Peyer's patch (tissue), 4 donors: ENCODE measurements at regions not wholly inside any gene's neighbourhood (a gene's known extent, or its start where the extent isn't known, plus 50 kb on each side); places are given as distances from the start of the nearest gene placed in this dataset.

Source experiments
- POLR2A ChIP-seq, 2 donors: fragments of 450-650 bp; IDR thresholded peaks; one replicate each; pipeline ENCODE4 v1.5.1; 2017; ENCODE audit warnings: antibody characterized with exemption in 2 of 2, mild to moderate bottlenecking in 2 of 2, moderate library complexity in 2 of 2
- TF ChIP-seq, protein P1 (sequence below), 6 experiments: fragments of 450-650 bp in 4 of 6; fragments of 200-600 bp in 2 of 6; sonication (generic) in 1 of 6; IDR thresholded peaks; one replicate each; pipeline ENCODE4 v1.5.1; 2017 to 2019; ENCODE audit warnings: antibody characterized with exemption in 6 of 6, mild to moderate bottlenecking in 3 of 6, moderate library complexity in 1 of 6

DNA sequence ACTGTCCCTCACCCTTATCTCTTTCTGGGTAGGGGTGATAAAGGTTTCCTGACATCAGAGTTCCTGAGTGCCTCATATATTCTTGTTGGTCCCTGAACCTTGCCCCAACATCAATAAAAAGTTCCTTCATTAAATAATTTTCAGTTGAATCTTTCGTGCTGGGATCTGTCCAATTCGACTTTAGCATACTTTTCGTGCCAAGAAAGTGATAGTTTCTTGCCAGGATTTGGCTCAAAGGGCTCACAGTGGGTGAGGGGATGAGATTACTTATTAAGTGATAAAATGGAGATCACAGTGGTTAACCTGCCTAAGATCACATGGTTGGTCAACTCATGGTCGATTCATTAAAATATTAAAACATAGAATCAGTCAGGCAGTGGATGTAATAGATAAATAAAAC, 93.8 kb upstream of the SLC8A1 start:
- TF ChIP-seq, protein P1, sequence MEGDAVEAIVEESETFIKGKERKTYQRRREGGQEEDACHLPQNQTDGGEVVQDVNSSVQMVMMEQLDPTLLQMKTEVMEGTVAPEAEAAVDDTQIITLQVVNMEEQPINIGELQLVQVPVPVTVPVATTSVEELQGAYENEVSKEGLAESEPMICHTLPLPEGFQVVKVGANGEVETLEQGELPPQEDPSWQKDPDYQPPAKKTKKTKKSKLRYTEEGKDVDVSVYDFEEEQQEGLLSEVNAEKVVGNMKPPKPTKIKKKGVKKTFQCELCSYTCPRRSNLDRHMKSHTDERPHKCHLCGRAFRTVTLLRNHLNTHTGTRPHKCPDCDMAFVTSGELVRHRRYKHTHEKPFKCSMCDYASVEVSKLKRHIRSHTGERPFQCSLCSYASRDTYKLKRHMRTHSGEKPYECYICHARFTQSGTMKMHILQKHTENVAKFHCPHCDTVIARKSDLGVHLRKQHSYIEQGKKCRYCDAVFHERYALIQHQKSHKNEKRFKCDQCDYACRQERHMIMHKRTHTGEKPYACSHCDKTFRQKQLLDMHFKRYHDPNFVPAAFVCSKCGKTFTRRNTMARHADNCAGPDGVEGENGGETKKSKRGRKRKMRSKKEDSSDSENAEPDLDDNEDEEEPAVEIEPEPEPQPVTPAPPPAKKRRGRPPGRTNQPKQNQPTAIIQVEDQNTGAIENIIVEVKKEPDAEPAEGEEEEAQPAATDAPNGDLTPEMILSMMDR (IDR thresholded peaks at IDR 0.05), result no peak
- TF ChIP-seq POLR2A (IDR thresholded peaks at IDR 0.05), result no peak
